Adrenal gland (tissue), 5 donors: ENCODE measurements at regions not wholly inside any gene's neighbourhood (a gene's known extent, or its start where the extent isn't known, plus 50 kb on each side); places are given as distances from the start of the nearest gene placed in this dataset.

ENCODE experiments used
- POLR2A ChIP-seq, 2 donors: fragments of 450-650 bp; IDR thresholded peaks; one replicate each; pipeline ENCODE4 v1.6.1; 2017; ENCODE audit warnings: antibody characterized with exemption in 2 of 2, mild to moderate bottlenecking in 2 of 2, moderate library complexity in 1 of 2
- TF ChIP-seq, protein P1 (sequence below), 6 experiments: fragments of 450-650 bp in 4 of 6; fragments of 200-600 bp in 2 of 6; sonication (generic) in 1 of 6; IDR thresholded peaks; 1 replicate in 5 of 6; 2 replicates in 1 of 6; pipeline versions ENCODE4 v1.5.1 to v1.8.0; 2016 to 2021; ENCODE audit warnings: antibody characterized with exemption in 6 of 6, mild to moderate bottlenecking in 2 of 6, moderate library complexity in 1 of 6
- donor health status: DM: no; HTN: no; CAD: no.

DNA sequence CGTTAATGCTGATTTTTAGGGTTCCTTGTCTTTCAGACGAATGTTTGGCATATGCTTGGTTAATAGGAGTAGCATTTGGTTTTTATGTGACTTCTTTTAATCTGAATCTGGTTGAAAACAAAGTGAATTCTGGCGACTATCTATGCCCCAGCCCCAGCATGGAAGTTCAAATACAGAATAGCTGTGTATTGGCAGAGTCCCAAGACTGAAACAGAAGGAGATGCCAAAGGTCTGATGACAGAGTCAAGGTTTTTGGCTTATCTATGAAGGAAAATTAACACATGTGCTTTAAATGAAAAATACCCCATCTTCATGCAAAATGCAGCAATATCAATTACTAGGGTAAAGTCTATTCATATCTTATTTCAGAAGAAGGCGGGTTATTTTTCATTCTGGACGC, 734.8 kb upstream of the NXPH2 start:
- no peak for TF ChIP-seq POLR2A (IDR thresholded peaks at IDR 0.05)
- TF ChIP-seq, protein P1, sequence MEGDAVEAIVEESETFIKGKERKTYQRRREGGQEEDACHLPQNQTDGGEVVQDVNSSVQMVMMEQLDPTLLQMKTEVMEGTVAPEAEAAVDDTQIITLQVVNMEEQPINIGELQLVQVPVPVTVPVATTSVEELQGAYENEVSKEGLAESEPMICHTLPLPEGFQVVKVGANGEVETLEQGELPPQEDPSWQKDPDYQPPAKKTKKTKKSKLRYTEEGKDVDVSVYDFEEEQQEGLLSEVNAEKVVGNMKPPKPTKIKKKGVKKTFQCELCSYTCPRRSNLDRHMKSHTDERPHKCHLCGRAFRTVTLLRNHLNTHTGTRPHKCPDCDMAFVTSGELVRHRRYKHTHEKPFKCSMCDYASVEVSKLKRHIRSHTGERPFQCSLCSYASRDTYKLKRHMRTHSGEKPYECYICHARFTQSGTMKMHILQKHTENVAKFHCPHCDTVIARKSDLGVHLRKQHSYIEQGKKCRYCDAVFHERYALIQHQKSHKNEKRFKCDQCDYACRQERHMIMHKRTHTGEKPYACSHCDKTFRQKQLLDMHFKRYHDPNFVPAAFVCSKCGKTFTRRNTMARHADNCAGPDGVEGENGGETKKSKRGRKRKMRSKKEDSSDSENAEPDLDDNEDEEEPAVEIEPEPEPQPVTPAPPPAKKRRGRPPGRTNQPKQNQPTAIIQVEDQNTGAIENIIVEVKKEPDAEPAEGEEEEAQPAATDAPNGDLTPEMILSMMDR (IDR thresholded peaks at IDR 0.05) = no peak
